HG03175 (cell line): ENCODE measurements at regions not wholly inside any gene's neighbourhood (a gene's known extent, or its start where the extent isn't known, plus 50 kb on each side); places are given as distances from the start of the nearest gene placed in this dataset.
"Not testable (repeated sequence)": the region's sequence is repeated elsewhere in the genome, so short reads cannot be mapped to it uniquely, and the experiment has no call there.

Experiments
- ATAC-seq: cut with Tn5 transposase; IDR thresholded peaks from one replicate; pipeline ENCODE4 v1.9.1; 2021; ENCODE audit warnings: mild to moderate bottlenecking, moderate library complexity; ENCODE audit not compliant: unreplicated experiment

DNA sequence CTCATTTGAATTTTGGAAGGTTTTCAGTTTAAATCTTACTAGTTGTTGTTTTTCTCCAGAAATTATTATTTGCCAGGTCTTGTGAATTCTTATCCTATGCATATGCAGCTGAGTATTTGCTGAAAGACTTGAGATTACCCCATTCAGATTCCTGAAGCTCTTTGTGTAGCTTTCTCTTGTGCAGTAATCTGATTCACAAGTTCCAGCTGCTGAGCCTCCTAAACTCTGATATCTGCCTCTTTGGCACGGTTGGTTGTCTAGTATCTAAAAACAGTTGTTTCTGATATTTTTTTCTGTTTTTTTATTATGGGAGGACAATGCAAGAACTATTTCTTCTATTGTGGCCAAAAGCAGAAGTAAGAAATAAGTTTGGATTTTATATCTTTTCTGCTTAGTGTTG, 863.9 kb upstream of the MANEA start:
- no peak for ATAC-seq

DNA sequence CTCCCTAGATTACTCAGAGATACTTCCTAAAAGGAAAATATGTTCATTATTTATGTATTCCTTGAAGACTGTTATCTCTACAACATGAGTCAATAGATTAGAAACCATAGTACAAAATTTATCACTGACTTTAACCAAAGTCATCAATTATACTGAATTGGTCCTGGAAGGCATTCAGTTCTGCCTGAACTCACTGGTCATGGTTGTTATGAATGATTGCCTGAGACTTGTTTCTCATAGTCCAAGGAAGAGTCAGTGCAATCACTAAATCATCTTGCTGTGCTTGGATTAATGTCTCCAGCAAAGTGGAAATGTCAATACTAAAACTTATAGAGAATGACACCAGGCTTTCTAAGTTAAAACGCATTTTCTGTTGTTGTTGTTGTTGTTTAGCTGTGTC, 878.6 kb upstream of the MANEA start:
- no peak for ATAC-seq

DNA sequence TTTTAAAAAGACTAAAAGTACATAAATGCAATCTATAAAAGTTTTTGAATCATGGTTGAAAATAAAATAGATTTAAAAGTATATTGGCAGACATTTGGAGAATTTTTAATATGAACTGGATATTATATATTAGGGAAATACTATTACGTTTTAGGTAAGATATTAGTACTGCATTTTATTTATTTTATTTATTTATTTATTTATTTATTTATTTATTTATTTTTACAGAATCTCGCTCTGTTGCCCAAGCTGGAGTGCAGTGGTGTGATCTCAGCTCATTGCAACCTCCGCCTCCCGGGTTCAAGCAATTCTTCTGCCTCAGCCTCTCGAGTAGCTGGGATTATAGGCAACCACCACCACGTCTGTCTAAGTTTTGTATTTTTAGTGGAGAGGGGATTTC, 890.1 kb upstream of the MANEA start:
- ATAC-seq = not testable (repeated sequence)

DNA sequence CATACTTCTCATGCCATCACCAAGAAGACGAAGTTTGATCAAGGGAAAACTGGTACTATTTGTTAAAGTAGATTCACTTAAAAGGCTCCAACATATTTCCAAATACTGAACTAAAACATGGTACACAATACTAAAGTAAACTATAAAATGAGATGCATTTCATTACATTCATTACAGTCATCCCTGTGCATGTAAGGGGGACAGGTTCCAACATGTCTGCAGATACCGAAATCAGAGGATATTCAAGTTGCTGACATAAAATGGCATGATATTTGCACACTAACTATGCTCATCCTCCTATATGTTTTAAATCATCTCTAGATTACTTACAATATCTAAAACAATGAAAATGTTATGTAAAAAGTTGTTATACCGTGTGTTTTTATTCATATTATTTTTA, 893.9 kb upstream of the MANEA start:
- ATAC-seq = no peak

DNA sequence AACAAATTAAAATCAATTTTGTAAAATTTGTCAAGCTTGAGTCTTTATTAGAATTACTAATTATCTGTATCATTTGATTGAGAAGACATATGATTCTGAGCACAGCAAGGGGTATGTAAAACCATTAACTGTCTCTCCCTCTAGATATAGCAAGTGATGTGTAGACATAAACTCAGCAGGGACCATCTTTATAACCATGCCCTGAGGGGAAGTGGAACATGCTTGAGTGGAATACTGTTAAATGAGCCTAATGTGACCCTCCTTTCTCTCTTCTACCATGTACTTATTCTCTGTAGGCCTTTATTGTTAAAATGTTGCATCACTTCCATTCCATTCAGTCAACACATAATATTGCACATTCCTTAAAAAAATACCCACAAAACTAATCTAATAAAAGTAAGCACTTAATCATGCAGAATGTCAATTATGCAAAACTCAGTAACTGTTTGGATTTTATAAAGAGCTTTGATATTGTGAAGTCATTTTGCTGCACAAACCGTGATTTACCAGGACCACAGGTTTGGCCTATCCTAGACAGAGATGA, 896.6 kb upstream of the MANEA start:
- ATAC-seq = no peak

DNA sequence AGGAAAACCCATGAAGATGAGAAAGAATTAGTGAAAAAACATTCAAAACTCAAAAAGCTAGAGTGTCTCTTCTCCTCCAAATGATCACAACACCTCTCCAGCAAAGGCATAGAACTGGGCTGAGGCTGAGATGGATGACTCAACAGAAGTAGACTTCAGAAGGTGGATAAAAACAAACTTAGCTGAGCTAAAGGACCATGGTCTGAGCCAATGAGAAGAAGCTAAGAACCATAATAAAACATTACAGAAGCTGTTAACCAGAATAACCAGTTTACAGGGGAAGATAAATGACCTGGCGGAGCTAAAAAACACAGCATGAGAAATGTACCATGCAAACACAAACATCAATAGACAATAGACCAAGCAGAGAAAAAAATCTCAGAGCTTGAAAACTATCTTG, 904.1 kb upstream of the MANEA start:
- ATAC-seq = no peak

DNA sequence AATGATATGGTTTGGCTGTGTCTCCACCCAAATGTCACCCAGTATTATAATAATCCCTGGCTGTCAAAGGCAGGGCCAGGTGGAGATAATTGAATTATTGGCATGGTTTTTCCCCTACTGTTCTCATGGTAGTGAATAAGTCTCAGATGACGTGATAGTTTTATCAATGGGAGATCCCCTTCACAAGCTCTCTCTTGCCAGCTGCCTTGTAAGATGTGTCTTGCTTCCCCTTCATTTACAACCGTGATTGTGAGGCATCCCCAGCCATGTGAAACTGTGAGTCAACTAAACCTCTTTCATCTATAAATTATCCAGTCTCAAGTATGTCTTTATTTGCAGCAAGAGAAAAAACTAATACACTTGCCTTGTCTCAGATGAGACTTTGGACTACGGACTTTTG, 907.3 kb upstream of the MANEA start:
- no peak for ATAC-seq

DNA sequence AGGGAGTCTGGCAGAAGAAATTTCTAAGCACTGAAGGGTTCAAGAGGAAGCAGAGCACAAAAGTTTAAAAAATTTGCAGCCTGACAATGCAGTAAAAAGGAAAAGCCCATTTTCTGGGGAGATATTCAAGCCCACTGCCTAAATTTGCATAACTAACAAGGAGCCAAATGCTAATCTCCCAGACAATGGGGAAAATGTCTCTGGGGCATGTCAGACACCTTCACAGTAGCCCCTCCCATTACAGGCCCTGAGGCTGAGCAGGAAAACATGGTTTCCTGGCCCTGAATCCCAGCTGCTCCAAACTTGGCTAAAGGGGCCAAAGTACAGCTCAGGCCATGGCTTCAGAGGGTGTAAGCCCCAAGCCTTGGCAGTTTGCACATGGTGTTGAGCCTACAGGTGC, 908.5 kb upstream of the MANEA start:
- ATAC-seq = no peak

DNA sequence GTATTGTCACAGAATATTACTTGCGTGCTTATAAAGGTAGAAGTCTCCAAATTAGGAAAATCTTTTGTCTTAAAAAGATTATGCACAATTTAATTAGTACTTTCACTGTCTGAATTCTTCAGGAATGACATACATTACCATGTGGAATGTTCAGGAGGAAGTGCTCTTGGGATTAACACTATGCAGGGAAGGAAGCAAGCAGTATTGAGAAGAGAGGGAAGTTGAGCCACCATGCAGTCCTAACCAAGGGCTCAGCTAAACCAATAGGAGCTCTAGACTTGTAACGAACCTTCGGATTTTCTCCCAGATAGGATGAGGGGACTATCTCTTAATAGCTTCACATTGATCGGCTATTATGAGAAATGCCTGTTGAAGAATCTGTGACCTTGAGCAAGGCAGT, 918.4 kb upstream of the MANEA start:
- no peak for ATAC-seq

DNA sequence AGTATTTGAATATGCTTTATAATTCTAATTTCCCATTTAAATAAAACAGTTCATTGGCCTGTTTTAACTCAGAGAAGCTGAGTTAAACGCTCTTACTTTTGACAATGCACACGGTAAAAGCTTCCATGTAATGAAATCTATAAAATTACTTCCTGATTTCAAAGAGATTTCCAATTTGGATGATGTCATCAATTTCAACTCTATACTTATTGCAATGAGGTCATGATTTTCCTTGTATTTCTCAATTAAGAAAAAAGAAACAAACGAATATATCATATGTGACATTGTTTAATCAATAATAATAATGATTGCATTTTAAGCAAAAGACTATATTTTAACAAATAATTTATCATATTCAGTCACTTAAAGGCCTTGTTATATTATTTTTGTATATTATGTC, 926.1 kb upstream of the MANEA start:
- no peak for ATAC-seq

DNA sequence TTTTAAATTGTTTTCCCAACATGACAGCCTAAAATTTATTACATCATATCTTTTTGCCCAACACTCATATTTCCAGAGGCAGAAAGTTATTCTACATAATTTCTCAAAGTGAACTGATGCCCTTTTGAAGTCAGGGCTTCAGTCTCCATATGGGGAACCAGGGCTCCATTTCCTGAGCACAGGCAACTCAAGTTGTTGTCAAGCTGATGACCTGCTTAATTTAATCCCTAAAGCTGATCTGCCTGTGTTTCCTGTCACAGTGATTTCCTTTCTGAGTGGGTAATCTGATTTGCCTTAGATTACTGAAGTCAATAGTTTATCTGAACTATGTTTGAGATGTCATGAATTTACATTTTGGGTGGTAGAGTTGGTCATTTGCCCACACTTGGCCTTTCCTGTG, 932.1 kb upstream of the MANEA start:
- no peak for ATAC-seq

DNA sequence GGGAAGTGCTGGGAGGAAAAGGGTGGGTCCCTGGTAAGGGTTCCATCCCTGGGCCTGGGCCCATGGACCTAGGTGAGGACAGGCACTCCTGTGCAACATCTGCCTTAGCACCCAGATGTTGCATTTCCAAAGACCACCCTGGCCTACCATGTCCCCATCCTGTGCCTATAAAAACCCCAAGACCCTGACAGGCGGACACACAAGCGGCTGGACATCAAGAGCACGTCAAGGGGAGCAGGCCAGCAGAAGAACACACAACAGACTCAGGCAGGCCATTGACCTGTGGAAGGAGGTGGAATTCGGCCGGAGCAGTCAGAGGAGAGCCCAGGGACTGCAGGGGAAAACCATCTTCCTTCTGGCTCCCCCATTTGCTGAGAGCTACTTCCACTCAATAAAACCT, 937.8 kb upstream of the MANEA start:
- no peak for ATAC-seq

DNA sequence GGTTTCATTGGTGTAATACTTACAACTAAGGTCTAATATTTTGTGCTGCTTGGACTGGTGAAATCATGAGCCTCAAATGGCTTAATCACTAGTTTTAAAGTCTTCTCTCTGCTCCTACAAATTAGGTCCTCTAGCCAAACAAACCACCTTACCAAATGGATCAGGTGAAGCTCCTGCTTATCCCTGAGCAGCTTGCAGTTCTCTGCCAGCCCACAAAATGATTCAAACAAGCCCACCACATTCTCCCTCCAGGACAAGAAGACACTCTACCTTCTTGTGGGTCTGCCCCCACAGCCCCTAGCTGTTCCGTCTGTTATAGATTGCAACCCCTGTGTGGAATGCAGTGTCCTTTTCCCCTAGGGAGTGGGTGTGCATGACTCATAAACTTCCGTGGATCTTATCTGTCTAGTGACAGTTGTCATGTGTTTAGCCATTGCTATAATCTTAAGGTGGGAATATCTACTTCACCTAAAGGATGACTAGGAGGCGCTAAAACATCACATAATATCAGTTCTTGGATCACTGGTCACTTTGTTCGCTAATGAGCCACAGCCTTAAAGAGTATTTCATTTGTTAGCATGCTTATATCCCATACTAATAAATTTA, 940.5 kb upstream of the MANEA start:
- no peak for ATAC-seq

DNA sequence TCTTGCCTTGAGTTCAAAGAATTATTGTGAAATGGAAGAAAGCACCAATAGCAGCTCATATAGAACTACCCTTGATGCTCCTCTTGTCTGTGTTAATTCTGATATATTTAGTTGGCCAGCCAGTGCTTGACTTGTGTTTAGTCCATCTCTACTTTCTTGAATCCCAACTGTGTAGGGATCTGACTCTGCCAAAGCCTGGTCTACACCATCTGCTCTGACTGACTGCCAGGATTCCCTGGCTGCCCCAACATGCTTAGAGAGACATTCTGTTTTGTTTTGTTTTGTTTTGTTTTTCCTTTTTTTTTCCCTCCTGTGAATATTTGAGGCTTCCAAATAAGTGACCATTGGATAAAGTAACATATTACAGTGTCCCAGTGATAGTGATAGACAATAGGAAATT, 953.7 kb upstream of the MANEA start:
- no peak for ATAC-seq

DNA sequence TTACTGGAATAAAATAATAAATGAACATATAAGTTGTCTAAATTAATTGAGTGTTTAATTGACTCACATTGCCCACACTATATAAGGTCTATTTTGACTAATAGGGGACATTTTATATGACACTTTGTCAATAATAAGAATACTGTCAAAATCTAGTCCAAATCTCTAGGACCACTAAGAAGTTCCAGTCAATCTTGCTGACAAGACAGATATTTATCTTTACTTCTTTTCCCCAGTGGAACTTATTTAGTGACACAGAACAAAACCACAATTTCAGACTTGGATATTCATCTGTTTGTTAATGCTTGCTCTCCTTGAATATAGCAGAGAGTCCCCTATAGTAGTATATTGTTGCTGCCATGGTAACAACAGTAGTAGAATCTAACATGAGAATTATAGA, 954.6 kb upstream of the MANEA start:
- no peak for ATAC-seq

DNA sequence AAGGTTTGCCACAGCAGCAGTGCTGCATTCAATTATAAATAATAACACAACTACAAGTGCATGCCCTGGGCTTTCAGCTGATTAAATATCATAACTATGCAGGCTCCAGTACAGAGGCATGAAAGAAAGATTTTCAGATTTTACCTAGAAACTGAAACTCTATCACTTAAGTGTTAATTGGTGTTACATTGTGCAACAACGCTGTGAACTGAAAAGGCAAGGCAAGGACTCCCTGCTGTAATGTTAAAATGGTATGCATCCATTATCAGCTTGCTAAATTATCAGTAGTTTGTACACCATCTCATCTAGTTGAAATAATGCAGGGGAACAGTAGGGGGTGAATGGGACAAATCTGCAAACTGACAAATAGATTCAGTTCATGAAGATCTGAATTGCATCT, 976.7 kb upstream of the MANEA start:
- no peak for ATAC-seq

DNA sequence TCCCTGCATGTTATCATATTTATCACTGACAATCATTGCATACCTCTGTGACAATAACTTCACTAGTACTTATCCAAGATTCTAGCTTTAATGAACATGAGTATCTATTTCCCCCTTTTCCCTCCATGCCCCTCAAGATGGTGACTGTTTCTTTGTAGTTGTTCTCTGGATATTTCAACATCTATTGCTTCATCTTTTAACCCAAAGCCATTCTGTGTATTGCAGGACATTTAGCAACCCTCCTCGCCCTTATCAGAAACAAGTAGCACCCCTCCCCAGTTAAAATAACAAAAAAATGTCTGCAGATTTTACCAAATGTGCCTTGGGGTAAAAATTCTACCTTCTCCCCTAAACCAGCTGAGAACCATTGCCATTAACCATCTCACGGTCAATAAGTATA, 979.8 kb upstream of the MANEA start:
- no peak for ATAC-seq

DNA sequence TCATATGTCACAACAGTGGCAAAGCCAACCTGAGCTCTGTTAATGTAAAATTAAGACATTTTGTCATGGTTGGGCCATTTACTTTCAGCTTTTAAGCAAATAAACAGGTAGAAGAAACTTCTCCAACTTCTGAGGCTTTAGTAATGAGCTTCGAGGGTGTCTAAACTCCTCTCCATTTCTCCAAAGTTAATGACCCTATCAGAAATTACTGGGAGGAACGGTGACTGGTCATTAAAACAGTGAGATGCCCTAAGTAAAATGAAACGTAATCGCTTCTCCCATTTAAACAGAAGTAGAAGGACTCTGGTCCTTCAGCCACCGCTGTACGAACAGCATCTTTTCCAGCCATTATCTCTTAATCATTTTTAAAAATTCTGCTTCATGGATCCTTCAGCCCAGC, 986.9 kb upstream of the MANEA start:
- no peak for ATAC-seq

DNA sequence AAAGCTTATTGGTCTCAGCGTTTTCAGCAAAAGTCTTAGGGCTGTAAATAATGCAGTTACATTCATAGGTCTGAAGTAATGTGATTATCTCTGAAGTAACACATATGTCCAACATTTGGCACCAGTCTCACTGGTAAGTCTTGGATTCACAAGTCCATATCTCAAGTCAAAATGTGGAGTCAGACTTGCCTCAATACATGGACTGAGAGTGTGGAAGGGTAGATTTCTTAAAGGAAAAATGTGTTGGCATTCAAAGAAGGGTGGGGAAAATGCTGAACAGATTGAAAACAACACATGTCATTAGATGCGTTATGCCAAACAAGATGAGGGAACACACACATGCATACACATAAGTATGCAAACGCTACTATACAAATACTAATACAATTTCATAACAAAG, 989.0 kb upstream of the MANEA start:
- ATAC-seq = no peak

DNA sequence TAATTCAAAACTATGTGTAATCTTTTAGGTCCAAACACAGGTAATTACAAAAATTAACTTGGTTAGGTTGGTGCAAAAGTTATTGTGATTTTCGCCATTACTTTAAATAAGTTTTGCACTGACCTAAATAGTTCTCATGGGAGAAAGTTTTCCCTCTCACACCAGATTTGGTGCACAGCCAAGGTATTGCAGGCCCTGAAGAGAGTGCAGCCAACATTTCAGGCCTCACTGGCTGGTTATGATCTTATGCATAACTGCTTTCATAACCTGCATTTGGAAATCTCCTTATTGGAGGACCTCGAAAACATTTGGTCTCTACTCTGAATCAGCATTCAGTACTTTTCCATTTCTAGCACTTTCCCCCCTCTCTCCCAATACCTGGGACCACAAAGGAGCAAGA, 993.1 kb upstream of the MANEA start:
- ATAC-seq = no peak

DNA sequence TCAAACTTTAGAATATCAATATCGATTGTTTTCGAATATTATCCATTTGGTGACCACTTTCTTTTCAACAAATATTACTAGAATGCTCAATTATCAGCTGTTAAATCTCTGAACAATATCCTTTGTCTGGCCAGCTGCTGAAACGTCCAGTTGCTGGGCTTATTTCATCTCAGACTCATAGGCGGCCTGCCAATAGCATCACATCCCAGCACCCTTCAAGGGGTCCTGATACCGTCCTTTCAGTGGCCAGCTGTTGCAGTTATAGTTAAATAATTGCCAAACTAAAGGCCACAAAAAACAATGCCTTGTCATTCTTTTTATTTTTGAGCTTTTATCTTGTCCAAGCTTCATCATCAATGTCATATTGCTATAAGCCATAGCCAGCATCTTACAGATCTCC, 1006.8 kb upstream of the MANEA start:
- no peak for ATAC-seq

DNA sequence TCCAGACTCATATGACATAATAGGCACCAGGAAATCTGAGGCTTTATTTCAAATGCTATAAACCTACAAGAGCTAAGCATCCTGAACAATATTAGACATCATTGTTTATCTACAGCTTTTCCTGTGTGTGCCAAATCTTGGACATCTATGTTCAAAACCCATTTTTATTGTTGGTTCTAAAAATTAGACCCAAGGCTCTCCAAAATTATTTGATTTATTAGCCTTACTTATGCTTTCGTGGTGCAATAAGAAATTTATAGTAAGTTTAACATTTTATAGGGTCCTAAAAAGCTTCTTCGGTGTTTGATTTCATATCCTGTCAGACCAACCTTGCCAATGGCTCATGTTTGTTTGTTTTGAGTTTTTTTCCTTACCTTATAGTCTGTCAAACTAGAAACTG, 1014.5 kb upstream of the MANEA start:
- ATAC-seq = no peak

DNA sequence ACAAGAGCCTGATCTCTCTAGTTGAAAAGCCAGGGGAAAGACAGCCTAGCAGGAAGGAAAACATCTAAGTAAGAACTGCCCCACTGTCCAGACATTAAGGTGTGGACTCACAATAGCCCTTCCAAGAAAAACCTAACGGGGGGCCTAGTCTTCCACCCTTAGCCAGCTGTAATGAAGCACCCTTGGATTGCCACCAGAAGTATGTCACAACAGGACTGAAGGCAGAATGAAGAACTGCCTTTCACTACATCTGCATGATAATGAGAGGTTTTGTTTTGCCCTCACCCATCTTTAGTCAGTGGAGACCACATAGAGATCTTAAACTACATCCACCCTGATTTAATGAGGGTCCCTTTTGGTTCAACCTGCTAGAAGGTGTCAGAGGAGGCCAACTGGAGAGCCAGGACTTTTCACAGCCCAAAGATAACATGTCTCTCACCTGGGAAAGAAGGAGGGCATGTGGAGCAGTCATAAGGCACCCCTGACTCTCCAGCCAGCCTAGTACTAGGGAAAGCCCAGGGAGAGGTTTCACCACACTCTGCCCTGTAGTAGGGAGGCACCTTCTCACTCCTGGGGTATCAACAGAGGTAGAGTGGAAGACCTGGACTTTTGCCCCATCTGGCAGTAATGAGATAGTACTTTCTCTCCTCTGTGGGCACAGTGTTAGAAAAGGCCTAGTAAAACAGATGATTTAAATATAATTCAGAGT, 1017.4 kb upstream of the MANEA start:
- no peak for ATAC-seq
